ENCODE measurements at regions not wholly inside any gene's neighbourhood (a gene's known extent, or its start where the extent isn't known, plus 50 kb on each side); places are given as distances from the start of the nearest gene placed in this dataset.
"Not testable (repeated sequence)": the region's sequence is repeated elsewhere in the genome, so short reads cannot be mapped to it uniquely, and the experiment has no call there.

GRCh38 chr13:86917438-86917837 is 753.7 kb upstream of the SLITRK5 start:
- not testable (repeated sequence) for TF ChIP-seq POLR2A (IDR thresholded peaks at IDR 0.05; ENCODE audit: low read length); GATA1 (IDR thresholded peaks at IDR 0.05; ENCODE audit: low read depth, low read length)

All from erythroblast (primary cell).